GM13977 (cell line): ENCODE measurements at regions not wholly inside any gene's neighbourhood (a gene's known extent, or its start where the extent isn't known, plus 50 kb on each side); places are given as distances from the start of the nearest gene placed in this dataset.
"Not testable (repeated sequence)": the region's sequence is repeated elsewhere in the genome, so short reads cannot be mapped to it uniquely, and the experiment has no call there.

Experiments
- DNase-seq: peaks from one replicate; pipeline ENCODE4 v3.0.0; 2012; ENCODE audit warnings: low spot score
- in situ Hi-C: fragments of 300-500 bp; cut with MboI; formaldehyde crosslinking; loops from one replicate; pipeline ENCODE4 v1.12.0; 2022; ENCODE audit warnings: low sequenced_read_pairs, low pct_unique_long_range_greater_than_20kb, mixed read lengths, inconsistent platforms; ENCODE audit not compliant: unreplicated experiment
- TF ChIP-seq, protein P1 (sequence below): IDR thresholded peaks from 2 replicates; pipeline ENCODE4 v1.5.1; 2012; ENCODE audit warnings: mild to moderate bottlenecking, control low read depth; ENCODE audit not compliant: insufficient read depth; ENCODE audit errors: extremely low read depth, missing control alignments

- in situ Hi-C loops: no loop called here
- no peak for DNase-seq
- TF ChIP-seq, protein P1, sequence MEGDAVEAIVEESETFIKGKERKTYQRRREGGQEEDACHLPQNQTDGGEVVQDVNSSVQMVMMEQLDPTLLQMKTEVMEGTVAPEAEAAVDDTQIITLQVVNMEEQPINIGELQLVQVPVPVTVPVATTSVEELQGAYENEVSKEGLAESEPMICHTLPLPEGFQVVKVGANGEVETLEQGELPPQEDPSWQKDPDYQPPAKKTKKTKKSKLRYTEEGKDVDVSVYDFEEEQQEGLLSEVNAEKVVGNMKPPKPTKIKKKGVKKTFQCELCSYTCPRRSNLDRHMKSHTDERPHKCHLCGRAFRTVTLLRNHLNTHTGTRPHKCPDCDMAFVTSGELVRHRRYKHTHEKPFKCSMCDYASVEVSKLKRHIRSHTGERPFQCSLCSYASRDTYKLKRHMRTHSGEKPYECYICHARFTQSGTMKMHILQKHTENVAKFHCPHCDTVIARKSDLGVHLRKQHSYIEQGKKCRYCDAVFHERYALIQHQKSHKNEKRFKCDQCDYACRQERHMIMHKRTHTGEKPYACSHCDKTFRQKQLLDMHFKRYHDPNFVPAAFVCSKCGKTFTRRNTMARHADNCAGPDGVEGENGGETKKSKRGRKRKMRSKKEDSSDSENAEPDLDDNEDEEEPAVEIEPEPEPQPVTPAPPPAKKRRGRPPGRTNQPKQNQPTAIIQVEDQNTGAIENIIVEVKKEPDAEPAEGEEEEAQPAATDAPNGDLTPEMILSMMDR: no peak
Observed at GRCh38 chr3:145903472-145904013, 257.4 kb downstream of the PLOD2 start.

GRCh38 chr3:145904138-145904537 lies 256.8 kb downstream of the PLOD2 start:
- in situ Hi-C loops: no loop called here
- TF ChIP-seq, protein P1: no peak
- no peak for DNase-seq

GRCh38 chr3:145906301-145906700 lies 254.7 kb downstream of the PLOD2 start:
- in situ Hi-C loops: no loop called here
- DNase-seq: no peak
- TF ChIP-seq, protein P1: no peak

GRCh38 chr3:145906755-145907154 lies 254.2 kb downstream of the PLOD2 start:
- in situ Hi-C loops: no loop called here
- DNase-seq: no peak
- TF ChIP-seq, protein P1: no peak

DNA sequence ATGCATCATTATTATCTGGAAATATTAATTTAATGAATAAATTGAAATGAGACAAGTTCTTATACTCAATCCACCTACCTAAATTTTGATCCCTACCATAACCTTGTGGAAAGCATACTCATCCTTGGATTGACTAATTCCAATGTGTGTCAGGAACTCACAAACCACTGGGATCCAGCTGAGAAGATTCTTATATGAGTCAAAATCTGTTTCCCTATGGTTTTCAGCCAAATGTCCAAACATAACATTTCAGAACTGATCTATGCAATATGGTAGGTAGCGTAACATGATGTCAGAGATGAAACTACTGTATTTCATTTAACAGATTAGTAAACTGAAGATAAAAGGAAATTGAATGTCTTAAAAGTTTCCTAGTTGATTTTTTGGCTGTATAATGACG lies 250.0 kb downstream of the PLOD2 start:
- TF ChIP-seq, protein P1: no peak
- in situ Hi-C loops: no loop called here
- no peak for DNase-seq

DNA sequence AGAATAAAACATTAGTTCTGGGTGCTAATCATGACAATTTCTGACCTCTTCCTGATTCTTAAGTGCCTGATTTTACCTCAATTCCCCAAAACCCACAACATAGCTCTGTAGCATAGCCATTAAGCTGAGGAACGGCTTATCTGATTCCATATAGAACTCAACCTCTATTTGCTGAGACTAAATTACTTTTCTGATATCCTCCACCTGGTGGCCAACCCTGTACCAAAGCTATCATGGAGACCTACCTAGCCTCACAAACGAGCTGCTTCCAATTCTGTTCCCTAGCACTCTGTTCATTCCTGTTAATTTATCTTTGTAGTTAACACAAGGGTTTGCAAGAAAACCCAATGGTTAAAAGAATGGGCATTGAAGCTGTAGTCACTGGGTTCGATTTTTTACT lies 245.2 kb downstream of the PLOD2 start:
- TF ChIP-seq, protein P1: no peak
- no peak for DNase-seq
- in situ Hi-C loops: no loop called here

DNA sequence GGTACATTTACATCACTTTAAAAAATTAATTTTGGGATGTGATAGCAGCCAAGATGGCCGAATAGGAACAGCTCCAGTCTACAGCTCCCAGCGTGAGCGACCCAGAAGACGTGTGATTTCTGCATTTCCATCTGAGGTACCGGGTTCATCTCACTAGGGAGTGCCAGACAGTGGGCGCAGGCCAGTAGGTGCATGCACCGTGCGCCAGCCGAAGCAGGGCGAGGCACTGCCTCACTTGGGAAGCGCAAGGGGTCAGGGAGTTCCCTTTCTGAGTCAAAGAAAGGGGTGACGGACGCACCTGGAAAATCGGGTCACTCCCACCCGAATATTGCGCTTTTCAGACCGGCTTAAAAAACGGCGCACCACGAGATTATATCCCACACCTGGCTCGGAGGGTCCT lies 233.2 kb downstream of the PLOD2 start:
- in situ Hi-C loops: not testable (repeated sequence)

More for the DNA sequence above, 233.2 kb downstream of the PLOD2 start:
- DNase-seq: not testable (repeated sequence)
